ENCODE measurements at regions not wholly inside any gene's neighbourhood (a gene's known extent, or its start where the extent isn't known, plus 50 kb on each side); places are given as distances from the start of the nearest gene placed in this dataset.

- TF ChIP-seq CTCF (IDR thresholded peaks at IDR 0.05 in 4 of 5, conservative IDR thresholded peaks at IDR 0.05 in 1 of 5) (no peak), POLR2A (IDR thresholded peaks at IDR 0.05) (no peak)
Observed at GRCh38 chr3:18018491-18019160, 276.2 kb upstream of the TBC1D5 start.
